HCT116 (cell line): ENCODE measurements at regions not wholly inside any gene's neighbourhood (a gene's known extent, or its start where the extent isn't known, plus 50 kb on each side); places are given as distances from the start of the nearest gene placed in this dataset.

Experiments used
- ATAC-seq: fragments of 200-7000 bp; cut with Tn5 transposase; 2 replicates; pipeline ENCODE4 v1.9.1; 2020; ENCODE audit warnings: mild to moderate bottlenecking, moderate library complexity
- BruUV-seq: library from RNA; stranded (reverse); fragments of 400-500 nt; replicated peaks from 2 replicates; lab custom pipeline; 2021; lab: Mats Ljungman, UMichigan
- CTCF ChIA-PET: fragments of 300-600 bp; sonication (Branson Sonifier 250); formaldehyde crosslinking; loops from one replicate; lab custom pipeline; 2021; ENCODE audit warnings: antibody characterized with exemption; lab: Charles Lee
- POLR2A ChIA-PET: fragments of 300-600, 350-600 bp; sonication (Branson Sonifier 250); formaldehyde crosslinking; loops from one replicate; lab custom pipeline; 2021; ENCODE audit warnings: antibody characterized with exemption; lab: Charles Lee
- RAD21 ChIA-PET, 2 experiments: fragments of 300-600 bp; sonication (Branson Sonifier 250); formaldehyde crosslinking; loops; one replicate each; lab custom pipeline; 2023; ENCODE audit warnings: low total read pairs in 2 of 2; ENCODE audit not compliant: uncharacterized antibody in 2 of 2, unreplicated experiment in 2 of 2, low non-redundant PET in 1 of 2; lab: Charles Lee
- DNase-seq: peaks from one replicate; pipeline ENCODE4 v3.0.0-alpha.2; 2010; ENCODE audit warnings: low read depth, low spot score
- H2AFZ ChIP-seq: fragments of 200-600 bp; shearing (Covaris generic), sonication (generic); 2 replicates; pipeline ENCODE4 v1.6.1; 2017; ENCODE audit warnings: low read depth, mixed run types, mixed read lengths, antibody characterized with exemption, low read length; ENCODE audit not compliant: poor library complexity, severe bottlenecking
- H3K27ac ChIP-seq: 2 replicates; pipeline ENCODE4 v1.5.1; 2012; ENCODE audit warnings: low read depth, low read length
- H3K27me3 ChIP-seq: fragments of 200-600 bp; sonication (generic); 2 replicates; pipeline ENCODE4 v1.6.1; 2016; ENCODE audit warnings: mixed run types, low read length, mixed read lengths; ENCODE audit not compliant: insufficient read depth
- H3K36me3 ChIP-seq, 2 experiments: fragments of 200-500 bp in 1 of 2; fragments of 200-600 bp in 1 of 2; sonication (Bioruptor generic) in 1 of 2; sonication (generic) in 1 of 2; 2 replicates each; pipeline versions ENCODE4 v1.5.1 to v1.6.1; 2014 to 2016; ENCODE audit warnings: low read length in 2 of 2, inconsistent platforms in 1 of 2, mixed read lengths in 1 of 2, mixed run types in 1 of 2; ENCODE audit not compliant: insufficient read depth in 2 of 2, control insufficient read depth in 1 of 2
- H3K4me1 ChIP-seq, 2 experiments: fragments of 200-600 bp in 1 of 2; sonication (generic) in 1 of 2; 2 replicates each; pipeline versions ENCODE4 v1.5.1 to v1.6.1; 2012 to 2017; ENCODE audit warnings: low read length in 2 of 2, inconsistent platforms in 1 of 2, mild to moderate bottlenecking in 1 of 2, mixed read lengths in 1 of 2, mixed run types in 1 of 2, moderate library complexity in 1 of 2; ENCODE audit not compliant: insufficient read depth in 2 of 2, control insufficient read depth in 1 of 2
- H3K4me2 ChIP-seq: fragments of 200-600 bp; sonication (generic); 2 replicates; pipeline ENCODE4 v1.6.1; 2017; ENCODE audit warnings: mixed run types, low read length, mixed read lengths
- H3K4me3 ChIP-seq, 2 experiments: fragments of 200-600 bp in 1 of 2; sonication (generic) in 1 of 2; replicated peaks in 1 of 2; 2 replicates each; pipeline ENCODE4 v1.5.1; 2011 to 2016; ENCODE audit warnings: low read length in 2 of 2, control low read depth in 1 of 2, low read depth in 1 of 2, mild to moderate bottlenecking in 1 of 2, mixed read lengths in 1 of 2, mixed run types in 1 of 2
- H3K79me2 ChIP-seq: fragments of 200-600 bp; sonication (generic); 2 replicates; pipeline ENCODE4 v1.6.1; 2017; ENCODE audit warnings: mild to moderate bottlenecking, mixed run types, low read length, moderate library complexity, mixed read lengths; ENCODE audit not compliant: insufficient read depth
- H3K9ac ChIP-seq: fragments of 200-600 bp; sonication (generic); 2 replicates; pipeline ENCODE4 v1.6.1; 2016; ENCODE audit warnings: low read length, mixed read lengths
- H3K9me2 ChIP-seq: fragments of 200-600 bp; sonication (generic), shearing (Covaris generic); 2 replicates; pipeline ENCODE4 v1.6.1; 2017; ENCODE audit warnings: mixed run types, mild to moderate bottlenecking, moderate library complexity; ENCODE audit not compliant: insufficient read depth
- H3K9me3 ChIP-seq, 2 experiments: fragments of 200-500 bp in 1 of 2; fragments of 200-600 bp in 1 of 2; sonication (Bioruptor generic) in 1 of 2; sonication (generic) in 1 of 2; 2 replicates each; pipeline ENCODE4 v1.6.1; 2014 to 2017; ENCODE audit warnings: low read length in 2 of 2, mixed read lengths in 2 of 2, inconsistent platforms in 1 of 2, low read depth in 1 of 2, mild to moderate bottlenecking in 1 of 2, mixed run types in 1 of 2, moderate library complexity in 1 of 2; ENCODE audit not compliant: control insufficient read depth in 1 of 2, insufficient read depth in 1 of 2
- H4K20me1 ChIP-seq: fragments of 200-600 bp; sonication (generic), shearing (Covaris generic); 2 replicates; pipeline ENCODE4 v1.6.1; 2017; ENCODE audit warnings: mixed run types, mild to moderate bottlenecking, moderate library complexity; ENCODE audit not compliant: insufficient read depth
- ATF3 ChIP-seq: IDR thresholded peaks from 2 replicates; pipeline ENCODE4 v1.6.1; 2012
- CBX3 ChIP-seq: IDR thresholded peaks from 2 replicates; pipeline ENCODE4 v1.6.1; 2012; ENCODE audit warnings: low read depth
- CEBPB ChIP-seq: IDR thresholded peaks from 2 replicates; pipeline ENCODE4 v1.6.1; 2012; ENCODE audit warnings: low read depth
- EGR1 ChIP-seq: IDR thresholded peaks from 2 replicates; pipeline ENCODE4 v1.6.1; 2012; ENCODE audit warnings: low read depth
- ELF1 ChIP-seq: IDR thresholded peaks from 2 replicates; pipeline ENCODE4 v1.6.1; 2012; ENCODE audit warnings: low read depth, borderline replicate concordance
- EZH2 ChIP-seq: fragments of 200-600 bp; sonication (generic); IDR thresholded peaks from 2 replicates; pipeline ENCODE4 v1.6.1; 2017; ENCODE audit warnings: antibody characterized with exemption, mixed run types
- EZH2phosphoT487 ChIP-seq: fragments of 200-600 bp; IDR thresholded peaks from 2 replicates; pipeline ENCODE4 v1.6.1; 2018; ENCODE audit warnings: antibody characterized with exemption, borderline replicate concordance
- FOSL1 ChIP-seq: IDR thresholded peaks from 2 replicates; pipeline ENCODE4 v1.6.1; 2012; ENCODE audit warnings: low read depth
- JUND ChIP-seq: IDR thresholded peaks from 2 replicates; pipeline ENCODE4 v1.6.1; 2012
- POLR2A ChIP-seq: IDR thresholded peaks from 2 replicates; pipeline ENCODE4 v1.7.0; 2011; ENCODE audit warnings: borderline replicate concordance; ENCODE audit not compliant: insufficient read depth, insufficient read length; ENCODE audit errors: extremely low read depth
- POLR2AphosphoS5 ChIP-seq: IDR thresholded peaks from 2 replicates; pipeline ENCODE4 v1.6.1; 2011; ENCODE audit warnings: mild to moderate bottlenecking, low read depth, low read length, moderate library complexity
- RAD21 ChIP-seq: IDR thresholded peaks from 2 replicates; pipeline ENCODE4 v1.6.1; 2012; ENCODE audit warnings: low read depth, mild to moderate bottlenecking
- SIN3A ChIP-seq: IDR thresholded peaks from 2 replicates; pipeline ENCODE4 v1.6.1; 2012; ENCODE audit warnings: low read depth
- SP1 ChIP-seq: IDR thresholded peaks from 2 replicates; pipeline ENCODE4 v1.6.1; 2012; ENCODE audit warnings: low read depth
- SRF ChIP-seq: IDR thresholded peaks from 2 replicates; pipeline ENCODE4 v1.6.1; 2012; ENCODE audit warnings: low read depth
- TCF7L2 ChIP-seq: IDR thresholded peaks from 2 replicates; pipeline ENCODE4 v1.7.0; 2011; ENCODE audit warnings: borderline replicate concordance, inconsistent platforms; ENCODE audit not compliant: insufficient read depth, insufficient read length; ENCODE audit errors: extremely low read depth
- YY1 ChIP-seq: IDR thresholded peaks from 2 replicates; pipeline ENCODE4 v1.6.1; 2011; ENCODE audit warnings: low read length, low read depth, moderate library complexity, mild to moderate bottlenecking; ENCODE audit not compliant: insufficient replicate concordance; ENCODE audit errors: extremely low read depth
- ZBTB33 ChIP-seq: IDR thresholded peaks from 2 replicates; pipeline ENCODE4 v1.6.1; 2011; ENCODE audit warnings: mild to moderate bottlenecking, low read length, moderate library complexity; ENCODE audit not compliant: insufficient replicate concordance; ENCODE audit errors: extremely low read depth
- ZFX ChIP-seq: fragments of 450-650 bp; IDR thresholded peaks from 2 replicates; pipeline ENCODE4 v1.6.1; 2017
- intact Hi-C: fragments of 100-400 bp; cut with micrococcal nuclease; formaldehyde crosslinking; loops from 2 replicates; pipeline ENCODE4 v1.10.0; 2022
- TF ChIP-seq, protein P1 (sequence below), 3 experiments: fragments of 200-600 bp in 1 of 3; sonication (generic) in 1 of 3; IDR thresholded peaks in 2 of 3; conservative IDR thresholded peaks in 1 of 3; 2 replicates each; pipeline ENCODE4 v1.5.1; 2012 to 2017; ENCODE audit warnings: low read depth in 2 of 3, low read length in 2 of 3, antibody characterized with exemption in 1 of 3, borderline replicate concordance in 1 of 3, control low read depth in 1 of 3, mild to moderate bottlenecking in 1 of 3, mixed read lengths in 1 of 3, mixed run types in 1 of 3, moderate library complexity in 1 of 3; ENCODE audit not compliant: insufficient read depth in 1 of 3
- TF ChIP-seq, protein P2 (sequence below): IDR thresholded peaks from 2 replicates; pipeline ENCODE4 v1.6.1; 2012

DNA sequence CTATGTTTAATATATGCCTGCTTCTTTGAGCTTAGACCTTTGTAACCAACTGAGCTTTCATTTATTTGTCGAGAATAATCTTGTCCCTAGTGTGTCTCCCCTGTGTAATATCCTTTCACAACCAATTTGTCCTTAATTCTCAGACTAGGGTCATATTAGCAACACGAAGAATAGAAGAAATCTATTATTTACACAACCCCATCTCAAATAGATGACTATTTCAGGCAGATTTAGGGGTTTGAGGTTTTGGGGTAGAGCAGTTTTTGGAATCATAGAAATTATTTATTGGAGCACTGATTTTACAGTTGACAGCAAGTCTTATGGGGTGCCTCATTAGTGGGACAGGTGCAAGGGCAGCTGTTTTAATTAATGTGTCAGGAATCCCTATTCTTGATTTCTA is 91.2 kb upstream of the ANO4 start (continued):
- TF ChIP-seq ZBTB33: no peak
- no peak for TF ChIP-seq FOSL1
- TF ChIP-seq EZH2: no peak
- TF ChIP-seq SP1: no peak
- TF ChIP-seq YY1: no peak
- TF ChIP-seq POLR2A: no peak

DNA sequence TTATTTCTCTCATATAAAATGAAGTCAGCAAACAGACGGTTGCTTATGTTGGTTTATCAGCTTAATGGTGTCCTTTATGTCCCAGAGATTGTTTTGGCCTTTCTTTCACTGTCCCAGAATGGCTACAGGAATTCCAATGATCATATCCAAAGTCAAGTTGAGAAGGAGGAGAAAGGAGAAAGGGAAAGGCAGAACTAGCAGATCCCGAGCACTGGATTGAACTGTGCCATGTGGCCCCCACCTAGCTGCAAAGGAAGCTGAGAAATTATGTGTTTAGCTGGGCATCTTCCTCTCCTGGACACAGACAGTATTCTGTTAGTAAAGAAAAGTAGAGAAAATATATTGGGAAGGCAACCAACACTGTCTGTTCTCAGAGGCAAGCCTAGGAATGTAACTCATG is 90.7 kb upstream of the ANO4 start:
- H3K9me3 ChIP-seq: no peaks in the 10 kb centered on the region
- TF ChIP-seq JUND: no peak
- TF ChIP-seq, protein P1, sequence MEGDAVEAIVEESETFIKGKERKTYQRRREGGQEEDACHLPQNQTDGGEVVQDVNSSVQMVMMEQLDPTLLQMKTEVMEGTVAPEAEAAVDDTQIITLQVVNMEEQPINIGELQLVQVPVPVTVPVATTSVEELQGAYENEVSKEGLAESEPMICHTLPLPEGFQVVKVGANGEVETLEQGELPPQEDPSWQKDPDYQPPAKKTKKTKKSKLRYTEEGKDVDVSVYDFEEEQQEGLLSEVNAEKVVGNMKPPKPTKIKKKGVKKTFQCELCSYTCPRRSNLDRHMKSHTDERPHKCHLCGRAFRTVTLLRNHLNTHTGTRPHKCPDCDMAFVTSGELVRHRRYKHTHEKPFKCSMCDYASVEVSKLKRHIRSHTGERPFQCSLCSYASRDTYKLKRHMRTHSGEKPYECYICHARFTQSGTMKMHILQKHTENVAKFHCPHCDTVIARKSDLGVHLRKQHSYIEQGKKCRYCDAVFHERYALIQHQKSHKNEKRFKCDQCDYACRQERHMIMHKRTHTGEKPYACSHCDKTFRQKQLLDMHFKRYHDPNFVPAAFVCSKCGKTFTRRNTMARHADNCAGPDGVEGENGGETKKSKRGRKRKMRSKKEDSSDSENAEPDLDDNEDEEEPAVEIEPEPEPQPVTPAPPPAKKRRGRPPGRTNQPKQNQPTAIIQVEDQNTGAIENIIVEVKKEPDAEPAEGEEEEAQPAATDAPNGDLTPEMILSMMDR (IDR thresholded peaks at IDR 0.05 in 2 of 3, conservative IDR thresholded peaks at IDR 0.05 in 1 of 3; ENCODE audit: borderline replicate concordance in 1 of 3, insufficient read depth in 1 of 3, low read depth in 2 of 3, low read length in 2 of 3): no peak
- no peak for TF ChIP-seq EGR1
- TF ChIP-seq, protein P2, sequence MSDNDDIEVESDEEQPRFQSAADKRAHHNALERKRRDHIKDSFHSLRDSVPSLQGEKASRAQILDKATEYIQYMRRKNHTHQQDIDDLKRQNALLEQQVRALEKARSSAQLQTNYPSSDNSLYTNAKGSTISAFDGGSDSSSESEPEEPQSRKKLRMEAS: no peak
- TF ChIP-seq TCF7L2: no peak
- TF ChIP-seq CBX3: no peak
- no peak for TF ChIP-seq POLR2A
- TF ChIP-seq SP1: no peak
- TF ChIP-seq ELF1: no peak
- no peak for TF ChIP-seq CEBPB
- no peak for TF ChIP-seq SIN3A
- no peak for TF ChIP-seq ATF3
- TF ChIP-seq RAD21: no peak
- no peak for TF ChIP-seq ZFX
- no peak for TF ChIP-seq ZBTB33
- no peak for TF ChIP-seq YY1
- TF ChIP-seq SRF: no peak
- TF ChIP-seq POLR2AphosphoS5: no peak
- TF ChIP-seq EZH2phosphoT487: no peak
- ATAC-seq (no peak), DNase-seq (no peak)
- intact Hi-C loops: no loop called here
- no peaks in the 10 kb centered on the region for H3K36me3 ChIP-seq
- ChIA-PET CTCF (no interaction called here), RAD21 (no interaction called here), POLR2A (no interaction called here)
- H3K9me2 ChIP-seq: no peaks in the 10 kb centered on the region
- H4K20me1 ChIP-seq: no peaks in the 10 kb centered on the region
- no TSS peak for BruUV-seq
- H3K4me3 ChIP-seq: no peak overlapping the region
- H3K9ac ChIP-seq: no peak overlapping the region
- H3K79me2 ChIP-seq: no peaks in the 10 kb centered on the region
- H2AFZ ChIP-seq: no peak overlapping the region
- no peak overlapping the region for H3K27ac ChIP-seq
- H3K4me1 ChIP-seq: no peaks in the 10 kb centered on the region; a peak in 1 of 4 replicates
- H3K27me3 ChIP-seq: no peaks in the 10 kb centered on the region
- H3K4me2 ChIP-seq: no peak overlapping the region
